ENCODE measurements at regions not wholly inside any gene's neighbourhood (a gene's known extent, or its start where the extent isn't known, plus 50 kb on each side); places are given as distances from the start of the nearest gene placed in this dataset.

DNA sequence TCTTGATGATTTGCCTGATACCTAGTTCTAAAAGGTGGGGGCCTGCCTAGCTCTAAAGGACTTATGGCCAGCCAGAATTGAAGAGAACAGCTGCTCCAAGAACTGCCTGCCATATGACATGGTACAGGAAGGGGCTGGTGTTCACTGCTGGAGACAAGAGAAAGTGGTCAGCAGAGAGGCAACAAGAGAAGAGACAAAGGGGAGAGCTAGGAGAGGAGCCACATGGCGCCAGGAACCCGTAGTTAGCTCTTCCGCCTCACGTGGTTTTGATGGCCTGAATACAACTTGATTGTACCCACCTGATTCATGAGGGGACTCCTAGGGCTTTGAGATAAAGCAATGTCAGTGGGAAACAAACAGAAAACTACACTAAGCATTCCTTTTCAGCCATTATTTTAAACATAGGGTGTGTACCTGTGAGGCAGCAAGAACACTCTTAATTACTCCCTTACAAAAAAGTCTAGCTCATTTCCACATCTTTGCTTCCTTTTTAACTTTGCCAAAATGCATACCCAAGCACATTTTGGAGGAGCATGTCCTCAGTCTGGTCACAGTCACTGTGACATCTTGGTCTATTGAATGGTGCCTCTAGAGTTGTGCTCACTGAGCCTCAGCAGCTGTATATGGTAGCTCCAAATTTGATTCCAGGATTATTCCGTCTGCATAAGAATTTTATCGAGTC is 71.6 kb downstream of the CCDC71L start:
- Mint-ChIP-seq H3K27me3 (ENCODE audit: low read depth) (no peaks in the 10 kb centered on the region), H3K4me1 (ENCODE audit: low read depth) (peaks cover 4% of the 10 kb centered on the region), H3K4me3 (ENCODE audit: unreplicated experiment) (no peak overlapping the region), H3K36me3 (ENCODE audit: low read depth) (no peaks in the 10 kb centered on the region), H3K9me3 (ENCODE audit: low read depth) (no peaks in the 10 kb centered on the region), H3K27ac (ENCODE audit: unreplicated experiment) (no peak overlapping the region)
- no peak for DNase-seq (ENCODE audit: low spot score)
- TF ChIP-seq, protein P1, sequence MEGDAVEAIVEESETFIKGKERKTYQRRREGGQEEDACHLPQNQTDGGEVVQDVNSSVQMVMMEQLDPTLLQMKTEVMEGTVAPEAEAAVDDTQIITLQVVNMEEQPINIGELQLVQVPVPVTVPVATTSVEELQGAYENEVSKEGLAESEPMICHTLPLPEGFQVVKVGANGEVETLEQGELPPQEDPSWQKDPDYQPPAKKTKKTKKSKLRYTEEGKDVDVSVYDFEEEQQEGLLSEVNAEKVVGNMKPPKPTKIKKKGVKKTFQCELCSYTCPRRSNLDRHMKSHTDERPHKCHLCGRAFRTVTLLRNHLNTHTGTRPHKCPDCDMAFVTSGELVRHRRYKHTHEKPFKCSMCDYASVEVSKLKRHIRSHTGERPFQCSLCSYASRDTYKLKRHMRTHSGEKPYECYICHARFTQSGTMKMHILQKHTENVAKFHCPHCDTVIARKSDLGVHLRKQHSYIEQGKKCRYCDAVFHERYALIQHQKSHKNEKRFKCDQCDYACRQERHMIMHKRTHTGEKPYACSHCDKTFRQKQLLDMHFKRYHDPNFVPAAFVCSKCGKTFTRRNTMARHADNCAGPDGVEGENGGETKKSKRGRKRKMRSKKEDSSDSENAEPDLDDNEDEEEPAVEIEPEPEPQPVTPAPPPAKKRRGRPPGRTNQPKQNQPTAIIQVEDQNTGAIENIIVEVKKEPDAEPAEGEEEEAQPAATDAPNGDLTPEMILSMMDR (IDR thresholded peaks at IDR 0.05): no peak

DNA sequence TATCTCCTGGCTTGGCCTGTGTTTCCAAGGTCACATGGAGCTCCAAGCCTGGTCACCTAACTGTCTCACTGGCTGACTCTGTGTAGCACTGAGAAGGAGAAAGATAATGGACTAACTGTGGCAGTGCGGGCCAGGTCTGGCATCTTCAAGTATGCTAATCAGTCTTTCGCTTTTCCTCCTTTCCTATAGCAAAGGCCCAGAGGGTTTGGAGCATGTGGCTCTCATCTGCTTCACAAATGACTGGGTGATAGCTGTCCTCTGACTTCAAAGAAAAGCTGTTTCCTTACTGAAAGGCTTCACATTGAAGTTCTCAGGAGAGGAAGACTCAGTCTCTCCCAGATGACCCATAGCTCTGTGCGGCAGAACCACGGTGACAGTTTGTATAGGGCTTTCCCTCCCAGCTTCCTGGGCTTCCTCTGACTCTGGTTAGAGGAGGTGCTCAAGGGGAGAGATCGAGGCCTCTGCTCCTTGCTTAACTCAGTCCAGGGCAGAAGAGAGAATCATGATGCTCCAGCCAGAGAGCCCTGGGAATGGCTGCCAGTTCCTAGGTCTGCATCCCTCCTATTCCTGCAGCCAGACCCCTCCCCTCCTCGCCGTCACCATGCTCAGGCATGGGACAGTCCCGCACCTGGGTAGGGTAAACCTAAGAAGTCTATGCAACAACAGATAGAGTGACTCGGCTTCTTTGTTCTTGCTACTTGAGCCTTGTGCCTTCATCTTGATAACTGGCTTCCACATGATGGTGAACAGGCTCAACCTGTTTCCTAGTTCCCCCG is 72.3 kb downstream of the CCDC71L start:
- TF ChIP-seq, protein P1 (IDR thresholded peaks at IDR 0.05): no peak
- Mint-ChIP-seq H3K27me3 (ENCODE audit: low read depth) (no peaks in the 10 kb centered on the region), H3K27ac (ENCODE audit: unreplicated experiment) (no peak overlapping the region), H3K4me1 (ENCODE audit: low read depth) (peaks cover 4% of the 10 kb centered on the region), H3K9me3 (ENCODE audit: low read depth) (peaks cover 2% of the 10 kb centered on the region), H3K36me3 (ENCODE audit: low read depth) (no peaks in the 10 kb centered on the region), H3K4me3 (ENCODE audit: unreplicated experiment) (no peak overlapping the region)
- DNase-seq (ENCODE audit: low spot score): no peak

DNA sequence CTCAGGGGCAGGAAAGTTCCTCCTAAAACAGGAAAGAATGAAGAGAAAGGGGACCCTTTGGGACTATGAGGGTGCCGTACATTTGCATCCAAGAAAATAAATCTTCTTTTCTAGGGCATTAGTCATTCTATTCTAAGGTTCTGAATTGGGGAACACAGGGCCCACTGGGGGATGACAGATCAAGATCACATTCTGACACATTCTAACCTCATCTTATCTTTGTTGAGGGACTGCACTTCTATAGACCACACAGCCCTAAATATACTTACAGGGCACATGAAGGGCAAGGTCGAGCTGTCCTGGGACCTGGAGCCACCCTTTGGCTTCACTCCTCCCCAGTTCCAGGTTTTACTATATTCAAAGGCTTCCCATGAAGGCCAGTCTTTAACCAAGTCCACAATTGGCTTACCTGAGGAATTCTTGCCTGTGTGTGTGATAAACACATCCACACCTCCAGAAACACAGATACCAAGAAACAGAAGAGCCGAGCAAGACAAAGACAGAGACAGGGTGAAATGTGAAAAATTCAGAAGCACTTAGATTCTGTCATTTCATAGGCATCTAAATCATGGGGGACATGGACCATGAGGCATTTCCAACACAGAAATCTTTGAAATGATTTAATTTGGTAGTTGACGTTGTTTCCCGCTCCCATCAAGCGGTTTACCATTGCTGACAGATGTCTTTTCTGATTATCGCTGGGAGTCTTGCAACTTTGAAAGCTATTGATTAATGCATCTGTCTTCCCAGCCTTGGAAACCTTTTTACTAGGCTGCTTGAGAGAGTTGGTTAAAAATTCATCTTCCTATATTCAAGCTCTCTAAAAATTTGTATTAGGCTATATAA is 75.8 kb downstream of the CCDC71L start:
- H3K4me1 Mint-ChIP-seq (ENCODE audit: low read depth): no peaks in the 10 kb centered on the region

DNA sequence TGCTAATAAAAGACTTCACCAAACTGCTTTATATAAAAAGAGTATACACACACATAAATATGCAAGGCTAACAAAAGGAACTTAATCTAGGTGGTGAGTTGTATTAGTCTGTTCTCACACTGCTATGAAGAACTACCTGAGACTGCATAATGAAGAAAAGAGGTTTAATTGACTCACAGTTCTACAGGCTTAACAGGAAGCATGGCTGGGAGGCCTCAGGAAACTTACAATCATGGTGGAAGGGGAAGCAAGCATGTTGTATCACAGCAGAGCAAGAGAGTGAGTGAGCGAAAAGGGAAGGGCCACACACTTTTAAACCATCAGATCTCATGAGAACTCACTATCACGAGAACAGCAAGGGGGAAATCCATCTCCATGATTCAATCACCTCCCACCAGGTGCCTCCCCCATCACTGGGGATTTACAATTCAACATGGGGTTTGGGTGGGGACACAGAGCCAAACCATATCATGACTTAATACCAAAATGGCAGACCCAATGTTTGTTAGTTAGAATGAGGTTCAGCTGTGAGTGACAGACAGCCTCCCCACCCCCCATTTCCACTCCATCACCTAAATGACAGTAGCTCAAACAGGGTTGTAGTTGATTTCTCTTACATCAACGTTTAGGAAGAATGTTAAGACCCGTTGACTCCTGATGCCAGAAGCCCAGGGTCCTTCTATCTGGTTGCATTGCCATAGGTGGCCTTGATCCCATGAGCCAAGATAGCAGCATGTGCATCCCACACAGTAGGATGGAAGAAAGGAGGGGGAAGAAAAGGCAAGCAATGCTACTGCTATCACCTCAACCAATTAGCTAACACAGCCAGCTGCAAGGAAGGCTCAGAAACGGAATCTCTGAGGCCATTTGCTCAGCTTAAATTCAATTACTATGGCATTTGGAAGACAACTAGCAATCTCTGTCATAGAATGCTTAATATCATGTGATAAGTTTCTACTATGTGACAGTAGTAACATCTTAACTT is 77.0 kb downstream of the CCDC71L start:
- TF ChIP-seq, protein P1 (IDR thresholded peaks at IDR 0.05): no peak
- no peak overlapping the region for H3K4me3 Mint-ChIP-seq (ENCODE audit: unreplicated experiment)
- peaks cover 2% of the 10 kb centered on the region for H3K9me3 Mint-ChIP-seq (ENCODE audit: low read depth)
- H3K4me1 Mint-ChIP-seq (ENCODE audit: low read depth): no peaks in the 10 kb centered on the region
- DNase-seq (ENCODE audit: low spot score): no peak
- H3K27me3 Mint-ChIP-seq (ENCODE audit: low read depth): no peaks in the 10 kb centered on the region
- H3K27ac Mint-ChIP-seq (ENCODE audit: unreplicated experiment): no peak overlapping the region
- H3K36me3 Mint-ChIP-seq (ENCODE audit: low read depth): no peaks in the 10 kb centered on the region

More for the DNA sequence above, 75.8 kb downstream of the CCDC71L start:
- no peak overlapping the region for H3K27ac Mint-ChIP-seq (ENCODE audit: unreplicated experiment)
- H3K9me3 Mint-ChIP-seq (ENCODE audit: low read depth): peaks cover 2% of the 10 kb centered on the region
- H3K4me3 Mint-ChIP-seq (ENCODE audit: unreplicated experiment): no peak overlapping the region
- no peaks in the 10 kb centered on the region for H3K36me3 Mint-ChIP-seq (ENCODE audit: low read depth)
- TF ChIP-seq, protein P1 (IDR thresholded peaks at IDR 0.05): no peak
- H3K27me3 Mint-ChIP-seq (ENCODE audit: low read depth): no peaks in the 10 kb centered on the region
- DNase-seq (ENCODE audit: low spot score): no peak
